ENCODE measurements at regions not wholly inside any gene's neighbourhood (a gene's known extent, or its start where the extent isn't known, plus 50 kb on each side); places are given as distances from the start of the nearest gene placed in this dataset.
"Not testable (repeated sequence)": the region's sequence is repeated elsewhere in the genome, so short reads cannot be mapped to it uniquely, and the experiment has no call there.

GRCh38 chr21:8834264-8834663, 1687.1 kb upstream of the TPTE start:
- H3K79me1 ChIP-seq (ENCODE audit: insufficient read depth, low read depth, low read length, poor library complexity, severe bottlenecking); H3K4me1 ChIP-seq (ENCODE audit: insufficient read depth, low read length); H3K4me2 ChIP-seq (ENCODE audit: insufficient read depth, insufficient read length, low read length); H3K27me3 Mint-ChIP-seq (ENCODE audit: low read depth); H2BK15ac ChIP-seq (ENCODE audit: low read depth, low read length); DNase-seq; H4K20me1 ChIP-seq (ENCODE audit: control insufficient read depth, insufficient read depth, insufficient read length); H2BK12ac ChIP-seq (ENCODE audit: insufficient read length, low read depth, low read length); H3K23ac ChIP-seq (ENCODE audit: insufficient read length, low read depth, low read length); H3K27ac ChIP-seq (ENCODE audit: insufficient read length, low read depth, low read length); H3K9ac ChIP-seq (ENCODE audit: extremely low read depth, insufficient read length, low read length); H4K8ac ChIP-seq (replicated peaks; ENCODE audit: insufficient read length, low read depth, low read length); H3K27ac Mint-ChIP-seq; H3K56ac ChIP-seq (ENCODE audit: insufficient read length, low read depth, low read length); H2BK120ac ChIP-seq (ENCODE audit: low read depth, low read length, poor library complexity, severe bottlenecking); H3K9me3 ChIP-seq (ENCODE audit: control insufficient read depth, low read depth, low read length); H3K4me1 Mint-ChIP-seq; H3K4ac ChIP-seq (ENCODE audit: low read depth, low read length); H3K14ac ChIP-seq (ENCODE audit: insufficient read depth, low read length); H3K79me2 ChIP-seq (ENCODE audit: insufficient read depth, low read length); H3K27me3 ChIP-seq (ENCODE audit: insufficient read depth, low read length); H3K4me3 Mint-ChIP-seq; H4K91ac ChIP-seq (ENCODE audit: insufficient read length, low read depth, low read length); H2BK5ac ChIP-seq (ENCODE audit: insufficient read length, low read length); H3T11ph ChIP-seq (ENCODE audit: low read length); H2AFZ ChIP-seq (ENCODE audit: low read length); H2AK5ac ChIP-seq (ENCODE audit: insufficient read length, low read length); H3K18ac ChIP-seq (ENCODE audit: insufficient read length, low read depth, low read length); H3K36me3 Mint-ChIP-seq (ENCODE audit: insufficient read depth in 1 of 3, low read depth in 3 of 3); H3K23me2 ChIP-seq (ENCODE audit: insufficient read length, low read depth, low read length, poor library complexity, severe bottlenecking); H2BK20ac ChIP-seq (ENCODE audit: low read depth, low read length, poor library complexity, severe bottlenecking); H4K5ac ChIP-seq (ENCODE audit: insufficient read length, low read depth, low read length): not testable (repeated sequence)
- peaks cover 14 to 18% of the 10 kb centered on the region in 2 experiments for H3K9me3 Mint-ChIP-seq
- WGBS (ENCODE audit: extremely low coverage, insufficient read length, low lambda C conversion rate), result no CpG with 5 or more reads among the region's 8 CpGs
